GM10248 (cell line): ENCODE measurements at regions not wholly inside any gene's neighbourhood (a gene's known extent, or its start where the extent isn't known, plus 50 kb on each side); places are given as distances from the start of the nearest gene placed in this dataset.

Source experiments
- CTCF ChIA-PET: fragments of 300-600 bp; sonication (Branson Sonifier 250); formaldehyde crosslinking; extraction: SDS; loops from one replicate; lab custom pipeline; 2021; ENCODE audit warnings: antibody characterized with exemption; lab: Yijun Ruan, JAX
- POLR2A ChIA-PET: fragments of 350-650 bp; sonication (Branson Sonifier 250); formaldehyde crosslinking; extraction: SDS; loops from one replicate; lab custom pipeline; 2020; ENCODE audit warnings: antibody characterized with exemption; lab: Yijun Ruan, JAX
- DNase-seq: peaks from one replicate; pipeline ENCODE4 v3.0.0; 2012; ENCODE audit errors: extremely low spot score
- CTCF ChIP-seq: IDR thresholded peaks from 2 replicates; pipeline ENCODE4 v1.5.1; 2012; ENCODE audit warnings: mild to moderate bottlenecking, low read depth; ENCODE audit errors: extremely low read depth, missing control alignments, control extremely low read depth

DNA sequence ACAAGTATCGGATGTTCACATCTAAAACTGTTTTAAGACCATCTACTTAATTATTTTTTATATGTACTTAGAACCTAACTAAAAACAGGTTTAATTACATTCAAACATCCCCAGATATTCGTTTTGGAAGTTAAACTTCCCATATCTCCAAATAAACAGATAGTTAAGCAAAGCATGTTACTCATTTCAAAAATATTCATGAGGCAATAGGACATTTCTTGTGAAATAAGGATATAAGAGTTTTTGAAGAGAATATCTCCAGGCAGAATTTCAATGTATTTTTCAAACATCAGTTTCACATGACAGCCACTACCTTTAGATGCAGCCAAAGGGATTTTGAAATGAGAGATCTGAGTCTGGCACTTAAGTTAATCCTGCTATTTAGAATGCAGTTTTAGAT, 697.5 kb downstream of the SLITRK1 start:
- POLR2A ChIA-PET: no interaction called here
- TF ChIP-seq CTCF: no peak
- no peak for DNase-seq
- CTCF ChIA-PET: no interaction called here

GRCh38 chr13:83184150-83184475, 698.2 kb downstream of the SLITRK1 start:
- ChIA-PET CTCF (no interaction called here), POLR2A (no interaction called here)
- no peak for TF ChIP-seq CTCF
- no peak for DNase-seq

DNA sequence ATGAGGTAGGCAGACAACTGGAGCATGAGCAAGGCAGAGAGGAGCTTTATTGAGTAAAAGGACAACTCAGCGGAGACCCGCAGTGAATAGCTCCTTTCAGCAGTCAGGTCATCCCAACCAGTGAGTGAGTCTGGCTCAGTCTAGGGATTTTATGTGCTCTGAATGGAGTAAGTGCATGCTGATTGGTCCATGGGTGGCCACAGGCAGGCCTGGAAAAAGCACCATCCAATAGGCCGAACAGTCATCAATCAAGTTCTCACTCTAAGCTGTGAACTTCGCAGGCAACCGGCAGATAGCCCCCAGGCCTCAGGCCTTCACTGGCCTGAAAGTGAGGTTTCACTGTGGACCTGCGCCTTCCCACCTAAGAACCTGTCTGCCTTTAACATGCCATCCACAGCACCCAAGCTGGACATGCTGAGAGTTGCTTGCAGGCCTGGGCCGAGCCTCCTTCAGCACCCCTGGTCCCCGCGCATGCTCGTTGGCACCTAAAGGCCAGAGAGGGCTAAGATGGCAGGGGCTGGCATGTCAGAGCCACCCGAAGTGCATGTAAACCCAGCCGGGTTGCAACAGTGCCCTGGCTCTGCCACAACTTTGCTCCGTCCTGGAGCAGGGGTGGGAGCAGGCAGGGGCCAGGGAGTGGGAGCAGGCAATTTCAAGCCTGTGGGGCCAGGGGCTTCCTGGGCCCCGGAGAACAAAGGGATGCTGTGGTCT, 698.7 kb downstream of the SLITRK1 start:
- TF ChIP-seq CTCF: no peak
- ChIA-PET POLR2A (no interaction called here), CTCF (no interaction called here)
- DNase-seq: no peak

GRCh38 chr13:83182845-83183244, 699.4 kb downstream of the SLITRK1 start:
- CTCF ChIA-PET: no interaction called here
- TF ChIP-seq CTCF: no peak

DNA sequence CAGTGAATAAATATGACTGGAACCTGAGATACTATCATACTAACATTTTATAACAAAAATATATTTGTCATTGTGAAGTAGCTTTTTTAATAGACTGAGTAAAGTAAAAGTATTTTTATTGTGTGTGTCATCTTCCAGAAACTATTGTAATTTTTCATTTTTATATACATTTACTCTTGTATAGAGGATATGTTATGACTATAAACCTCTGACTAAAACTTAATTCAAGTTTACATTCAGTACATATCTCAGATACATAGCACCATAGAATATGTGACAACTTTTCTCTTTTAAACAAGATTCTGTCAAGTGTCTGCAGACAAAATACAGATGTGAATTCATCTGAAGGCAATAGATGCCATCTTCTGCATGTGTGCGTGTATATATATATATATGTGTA, 704.3 kb downstream of the SLITRK1 start:
- CTCF ChIA-PET: no interaction called here
- no peak for TF ChIP-seq CTCF
- DNase-seq: no peak
- POLR2A ChIA-PET: no interaction called here

More at GRCh38 chr13:83182845-83183244, 699.4 kb downstream of the SLITRK1 start:
- no peak for DNase-seq
- POLR2A ChIA-PET: no interaction called here

GRCh38 chr13:83168590-83168989, 713.7 kb downstream of the SLITRK1 start:
- no peak for DNase-seq
- POLR2A ChIA-PET: no interaction called here
- TF ChIP-seq CTCF: no peak
- CTCF ChIA-PET: no interaction called here
